ENCODE measurements at regions not wholly inside any gene's neighbourhood (a gene's known extent, or its start where the extent isn't known, plus 50 kb on each side); places are given as distances from the start of the nearest gene placed in this dataset.
A peak's percentile ranks its signal among the peaks of the same experiment; 100 is the strongest.

GRCh38 chr13:79815041-79815440, 334.1 kb downstream of the NDFIP2 start:
- DNase-seq, result no peak
- no peak for TF ChIP-seq CTCF (IDR thresholded peaks at IDR 0.05)
- no peak overlapping the region for H3K4me3 Mint-ChIP-seq
- no peaks in the 10 kb centered on the region for H3K9me3 Mint-ChIP-seq
- H3K4me1 Mint-ChIP-seq (ENCODE audit: low read depth), result peaks cover 27% of the 10 kb centered on the region
- H3K27me3 Mint-ChIP-seq (ENCODE audit: insufficient read depth), result no peaks in the 10 kb centered on the region
- H3K27ac Mint-ChIP-seq, result no peak overlapping the region; the same call in 1 of the 2 replicates
- H3K36me3 Mint-ChIP-seq (ENCODE audit: low read depth), result no peaks in the 10 kb centered on the region; the same call in 1 of the 2 replicates

GRCh38 chr13:79812070-79812850, 331.3 kb downstream of the NDFIP2 start:
- DNase-seq, result no peak
- H3K4me3 Mint-ChIP-seq, result no peak overlapping the region
- H3K36me3 Mint-ChIP-seq (ENCODE audit: low read depth), result peaks cover 4% of the 10 kb centered on the region; the same call in 1 of the 2 replicates
- TF ChIP-seq CTCF (IDR thresholded peaks at IDR 0.05), result no peak
- H3K27me3 Mint-ChIP-seq (ENCODE audit: insufficient read depth), result no peaks in the 10 kb centered on the region
- peaks cover 32% of the 10 kb centered on the region for H3K4me1 Mint-ChIP-seq (ENCODE audit: low read depth)
- H3K9me3 Mint-ChIP-seq, result no peaks in the 10 kb centered on the region
- H3K27ac Mint-ChIP-seq, result no peak overlapping the region

- no peak for TF ChIP-seq CTCF (IDR thresholded peaks at IDR 0.05)
- H3K27me3 Mint-ChIP-seq (ENCODE audit: insufficient read depth), result no peaks in the 10 kb centered on the region; the same call in 1 of the 2 replicates
- peaks cover 4% of the 10 kb centered on the region; the same call in 1 of the 2 replicates for H3K36me3 Mint-ChIP-seq (ENCODE audit: low read depth)
- peaks cover 32% of the 10 kb centered on the region for H3K4me1 Mint-ChIP-seq (ENCODE audit: low read depth)
- peak overlapping the region; percentile 60 for H3K27ac Mint-ChIP-seq
- no peak for DNase-seq
- H3K4me3 Mint-ChIP-seq, result peak overlapping the region; percentile 49
- H3K9me3 Mint-ChIP-seq, result no peaks in the 10 kb centered on the region
These were observed 330.2 kb downstream of the NDFIP2 start for GRCh38 chr13:79811170-79811569.

- no peak for TF ChIP-seq CTCF (IDR thresholded peaks at IDR 0.05)
- Mint-ChIP-seq H3K27ac (peak overlapping the region; percentile 60), H3K4me1 (ENCODE audit: low read depth) (peaks cover 32% of the 10 kb centered on the region), H3K4me3 (peak overlapping the region; percentile 49), H3K27me3 (ENCODE audit: insufficient read depth) (no peaks in the 10 kb centered on the region; the same call in 1 of the 2 replicates), H3K36me3 (ENCODE audit: low read depth) (peaks cover 4% of the 10 kb centered on the region; the same call in 1 of the 2 replicates), H3K9me3 (no peaks in the 10 kb centered on the region)
- DNase-seq, result peak; percentile 60
These were observed 329.7 kb downstream of the NDFIP2 start for GRCh38 chr13:79810669-79811068.

GRCh38 chr13:79810018-79810417, 329.1 kb downstream of the NDFIP2 start:
- peaks cover 4% of the 10 kb centered on the region; the same call in 1 of the 2 replicates for H3K36me3 Mint-ChIP-seq (ENCODE audit: low read depth)
- peak overlapping the region; percentile 60 for H3K27ac Mint-ChIP-seq
- no peak for TF ChIP-seq CTCF (IDR thresholded peaks at IDR 0.05)
- no peak overlapping the region for H3K4me3 Mint-ChIP-seq
- no peak for DNase-seq
- H3K27me3 Mint-ChIP-seq (ENCODE audit: insufficient read depth), result no peaks in the 10 kb centered on the region; the same call in 1 of the 2 replicates
- no peaks in the 10 kb centered on the region for H3K9me3 Mint-ChIP-seq
- peaks cover 32% of the 10 kb centered on the region for H3K4me1 Mint-ChIP-seq (ENCODE audit: low read depth)

All from HFFc6 (cell line).